Right renal cortex interstitium (tissue), 3 donors: ENCODE measurements at regions not wholly inside any gene's neighbourhood (a gene's known extent, or its start where the extent isn't known, plus 50 kb on each side); places are given as distances from the start of the nearest gene placed in this dataset.
"Not testable (repeated sequence)": the region's sequence is repeated elsewhere in the genome, so short reads cannot be mapped to it uniquely, and the experiment has no call there.

Experiments used
- DNase-seq, 3 donors: peaks; one replicate each; pipeline ENCODE4 v3.0.0-alpha.2; 2013; ENCODE audit warnings: low read depth in 3 of 3, low spot score in 2 of 3

DNA sequence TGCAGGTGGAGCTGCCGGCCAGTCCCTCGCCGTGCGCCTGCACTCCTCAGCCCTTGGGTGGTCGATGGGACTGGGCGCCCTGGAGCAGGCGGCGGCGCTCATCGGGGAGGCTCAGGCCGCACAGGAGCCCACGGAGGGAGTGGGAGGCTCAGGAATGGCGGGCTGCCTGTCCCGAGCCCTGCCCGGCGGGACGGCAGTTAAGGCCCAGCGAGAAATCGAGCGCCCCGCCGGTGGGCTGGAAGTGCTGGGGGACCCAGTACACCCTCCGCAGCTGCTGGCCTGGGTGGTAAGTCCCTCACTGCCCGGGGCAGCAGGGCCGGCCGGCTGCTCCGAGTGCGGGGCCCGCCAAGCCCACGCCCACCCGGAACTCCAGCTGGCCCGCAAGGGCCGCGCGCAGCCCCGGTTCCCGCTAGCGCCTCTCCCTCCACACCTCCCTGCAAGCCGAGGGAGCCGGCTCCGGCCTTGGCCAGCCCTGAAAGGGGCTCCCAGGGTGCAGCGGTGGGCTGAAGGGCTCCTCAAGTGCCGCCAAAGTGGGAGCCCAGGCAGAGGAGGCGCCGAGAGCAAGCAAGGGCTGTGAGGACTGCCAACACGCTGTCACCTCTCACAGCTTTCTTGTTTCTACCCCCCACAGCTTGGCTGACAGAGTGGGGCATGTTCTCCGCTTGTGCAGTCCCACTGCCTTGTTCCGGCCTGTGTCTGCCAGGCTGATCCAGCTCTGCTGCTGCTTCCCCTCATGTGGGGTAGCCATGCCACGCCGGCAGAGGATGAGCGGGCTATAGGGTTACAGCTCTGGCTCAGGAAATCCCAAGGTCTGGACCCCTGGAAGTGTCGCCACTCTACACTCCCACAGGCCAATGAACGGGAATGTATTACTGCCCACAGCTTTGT is 886.7 kb downstream of the FAT4 start:
- not testable (repeated sequence) for DNase-seq

DNA sequence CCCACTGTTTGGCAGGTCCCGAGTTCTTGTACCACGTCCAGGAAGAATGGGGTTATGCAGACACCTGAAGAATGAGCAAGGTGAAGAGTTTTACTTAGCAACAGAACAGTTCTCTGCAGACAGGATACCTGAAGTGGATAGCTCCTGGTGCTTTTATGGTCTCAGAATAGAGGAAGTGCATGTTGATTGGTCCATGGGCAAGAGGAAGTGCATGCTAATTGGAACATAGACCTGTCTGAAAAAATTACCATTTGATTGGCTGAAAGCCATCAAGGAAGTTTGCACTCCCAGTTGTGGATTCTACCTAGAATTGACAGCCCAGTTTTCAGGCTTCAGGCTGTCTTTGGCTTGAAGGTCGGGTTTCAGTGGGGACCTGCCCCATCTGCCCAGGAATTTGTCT is 887.5 kb downstream of the FAT4 start:
- no peak for DNase-seq

DNA sequence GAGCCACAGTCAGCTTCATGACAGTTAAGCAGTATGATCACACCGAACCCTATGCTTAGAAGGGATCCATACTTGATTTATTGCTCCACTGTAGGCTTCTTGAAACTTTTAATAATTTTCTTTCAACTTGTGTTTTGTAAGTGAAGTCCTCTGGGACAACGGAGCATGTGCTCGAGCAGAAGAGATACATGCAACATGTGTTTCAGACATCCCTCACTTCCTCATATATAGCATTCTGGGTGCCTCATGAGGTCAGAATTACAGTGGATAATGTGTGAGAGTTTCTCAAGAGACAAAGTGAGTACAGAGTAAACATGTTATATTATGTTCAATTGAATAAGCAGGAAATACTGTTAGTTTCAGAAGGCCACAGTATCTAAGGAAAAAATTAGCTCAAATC is 893.2 kb downstream of the FAT4 start:
- no peak for DNase-seq

DNA sequence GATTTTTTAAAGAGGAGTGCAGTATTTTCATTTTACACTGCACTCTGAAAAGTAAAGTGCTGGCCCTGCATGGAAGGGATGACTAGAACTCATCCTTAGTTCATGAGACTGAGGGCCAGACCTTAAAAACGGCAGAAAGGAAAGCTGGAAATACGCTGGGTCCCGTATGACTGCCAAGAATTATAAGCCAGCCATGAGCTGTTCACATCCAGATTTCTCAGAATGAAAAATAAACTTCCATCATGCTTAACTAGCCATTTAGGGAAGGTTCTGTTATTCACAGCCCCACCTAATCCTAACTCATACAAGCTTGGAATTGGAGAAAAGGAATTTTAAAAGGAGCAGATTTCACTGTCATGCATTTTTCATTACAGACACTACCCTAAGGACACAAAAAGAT is 894.4 kb downstream of the FAT4 start:
- no peak for DNase-seq

DNA sequence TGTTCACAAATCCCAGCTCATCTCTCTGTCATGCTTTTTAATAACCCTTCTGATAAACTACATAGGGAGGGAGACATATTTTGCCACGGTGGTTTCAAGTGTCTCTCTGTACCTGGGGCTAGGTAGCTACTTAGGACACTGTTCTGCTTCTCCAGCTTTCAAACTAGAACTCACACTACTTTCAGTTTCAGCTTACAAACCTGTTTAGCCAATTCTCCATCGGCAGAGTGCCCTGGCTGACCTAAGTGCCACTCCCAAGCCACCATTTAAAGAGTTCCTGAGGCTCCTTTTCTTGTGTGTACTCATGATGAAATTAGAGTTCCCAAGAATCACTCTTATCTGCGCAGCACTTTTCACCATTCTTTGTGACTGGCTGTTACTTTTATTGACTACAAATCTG is 899.2 kb downstream of the FAT4 start:
- no peak for DNase-seq

DNA sequence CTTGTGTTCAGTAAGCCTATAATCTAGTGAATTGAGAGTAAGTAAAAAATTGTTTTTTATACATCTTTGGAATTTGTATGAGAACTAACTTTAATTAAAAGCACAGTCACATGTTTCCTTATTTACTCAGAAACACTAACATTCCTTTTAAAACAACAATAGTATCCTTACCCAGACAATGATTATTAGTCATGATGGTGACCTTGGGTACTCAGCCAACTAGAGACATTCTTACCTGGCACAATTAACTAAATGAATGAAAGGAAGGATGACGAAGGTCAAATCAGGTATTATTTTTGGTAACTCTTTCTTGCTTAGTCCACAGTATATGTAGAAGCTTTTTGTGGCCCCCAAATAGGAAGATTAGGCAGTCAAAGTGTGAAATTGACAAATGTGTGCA is 901.0 kb downstream of the FAT4 start:
- no peak for DNase-seq

DNA sequence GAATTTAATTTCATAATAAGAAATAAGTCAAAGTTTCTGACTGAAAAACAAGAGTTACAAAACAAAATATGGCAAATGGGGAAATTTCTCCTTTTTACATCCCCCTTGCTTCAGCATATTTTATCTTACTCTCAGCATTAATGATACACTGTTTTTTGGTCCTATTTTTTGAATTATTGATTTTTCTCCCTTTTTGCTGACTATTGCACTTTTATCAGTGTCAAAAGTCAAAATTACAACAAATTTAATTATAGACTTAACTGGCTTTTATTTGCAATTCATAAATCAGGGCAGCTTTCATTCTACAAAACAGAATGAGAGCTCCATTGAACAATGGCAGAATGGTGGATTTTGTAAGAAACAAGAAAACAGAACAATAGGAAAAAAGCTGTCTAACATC is 901.9 kb downstream of the FAT4 start:
- no peak for DNase-seq

DNA sequence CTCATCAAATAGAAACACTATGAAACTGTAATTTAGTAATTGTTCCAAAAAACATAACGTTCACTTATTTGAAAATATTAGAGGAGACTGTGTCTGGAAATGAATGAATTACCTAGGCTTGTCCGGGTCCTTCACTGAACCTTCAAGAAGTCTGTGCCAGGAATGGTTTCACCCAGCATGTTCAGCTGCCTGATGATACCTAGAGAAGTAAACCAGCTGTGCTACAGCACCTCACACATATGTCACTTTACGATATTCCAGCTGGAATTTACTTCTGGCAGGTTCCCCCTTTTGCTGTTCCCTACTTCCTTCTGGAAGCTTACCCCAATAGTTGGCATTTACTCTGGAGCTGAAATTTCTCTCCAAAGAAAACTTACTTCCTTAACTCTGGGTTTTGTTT is 906.5 kb downstream of the FAT4 start:
- no peak for DNase-seq

DNA sequence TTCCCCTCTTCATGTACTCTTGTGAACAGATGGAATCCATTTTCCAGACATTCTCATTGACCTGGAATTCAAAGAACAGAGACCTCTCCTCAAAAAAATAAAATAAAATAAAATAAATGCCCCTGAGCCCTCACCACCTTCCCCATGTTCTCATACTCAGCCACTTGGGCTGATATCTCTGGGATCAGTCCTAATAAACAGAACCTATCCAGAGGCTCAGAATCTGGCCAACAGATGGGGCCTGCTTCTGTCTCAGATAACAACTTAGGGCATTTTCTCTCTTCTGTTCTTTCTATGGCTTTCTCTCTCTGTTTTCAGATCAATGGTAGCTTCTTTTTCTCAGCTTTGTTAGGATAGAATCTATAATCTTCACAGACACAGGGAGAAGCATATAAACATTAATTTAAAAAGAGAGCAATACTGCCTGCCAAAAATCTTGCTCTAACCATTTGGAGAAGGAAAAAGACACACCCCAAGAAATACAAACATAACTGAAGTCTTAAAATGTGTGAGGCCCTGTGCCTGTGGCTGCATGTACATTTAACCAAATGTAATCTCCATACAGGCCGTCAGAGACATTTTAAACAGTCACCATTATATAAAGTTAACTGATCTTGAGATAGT is 907.1 kb downstream of the FAT4 start:
- DNase-seq: no peak

DNA sequence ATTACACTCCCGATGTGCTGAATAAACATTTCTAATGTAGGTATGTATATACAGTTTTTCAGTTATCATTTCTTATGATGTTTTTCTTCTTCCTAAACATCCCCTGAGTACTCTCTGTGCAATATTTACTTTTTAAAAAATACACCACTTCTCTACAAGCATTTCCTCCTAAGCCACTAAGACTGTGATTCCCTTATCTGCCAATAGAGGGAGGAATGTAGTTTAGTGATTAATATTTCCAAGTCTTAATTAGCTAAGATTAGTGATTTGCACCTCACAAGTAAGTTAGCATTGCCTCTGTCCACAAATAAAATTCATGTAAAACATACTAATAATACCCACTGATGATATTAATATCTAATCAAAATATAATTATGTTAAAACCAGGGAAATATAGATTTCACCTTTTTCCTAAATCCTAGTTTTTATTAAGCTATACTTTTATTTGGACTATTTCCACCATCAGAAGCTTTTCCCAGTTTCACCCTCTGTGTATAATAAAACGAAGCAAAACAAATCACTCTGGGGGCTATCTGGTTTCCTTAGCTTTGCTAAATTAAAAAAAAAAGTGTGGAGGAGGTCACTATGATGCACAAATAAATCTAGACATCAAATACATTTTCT is 909.1 kb downstream of the FAT4 start:
- DNase-seq: no peak

DNA sequence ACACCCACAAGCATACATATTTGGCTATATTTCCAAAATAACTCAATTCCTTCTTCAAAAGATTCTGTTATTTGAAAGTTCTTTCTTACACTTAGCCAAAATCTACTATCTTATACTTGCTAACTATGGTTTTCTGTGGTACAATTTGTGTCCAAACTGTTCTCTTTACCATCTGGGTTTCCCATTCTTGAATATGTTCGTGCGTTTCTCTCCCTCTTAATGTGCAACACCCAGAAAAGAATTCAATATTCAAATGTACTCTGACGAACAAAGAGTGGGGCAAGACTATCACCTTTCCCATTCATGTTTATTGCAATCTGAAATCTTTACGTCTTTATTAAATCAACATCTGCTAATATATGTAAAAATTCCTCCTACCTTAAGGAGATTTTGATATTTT is 912.7 kb downstream of the FAT4 start:
- no peak for DNase-seq

DNA sequence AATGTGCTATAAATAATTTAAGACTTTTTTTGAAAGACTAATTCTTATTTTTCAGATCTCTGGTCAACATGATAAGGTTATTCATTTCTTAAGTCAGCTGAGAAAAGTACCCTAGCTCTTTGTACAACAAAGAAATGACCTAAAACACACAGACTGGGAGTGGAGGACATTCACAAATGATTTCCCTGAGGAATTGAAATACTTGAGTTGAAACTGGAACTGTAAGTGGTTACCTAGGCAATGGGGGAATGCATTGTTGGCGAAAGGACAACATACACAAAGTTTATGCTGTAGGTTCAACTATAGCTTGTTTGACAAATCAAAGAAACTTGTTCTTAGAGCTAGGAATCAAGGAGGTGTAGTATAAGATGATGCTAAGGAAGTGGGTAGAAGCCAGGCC is 915.5 kb downstream of the FAT4 start:
- no peak for DNase-seq

DNA sequence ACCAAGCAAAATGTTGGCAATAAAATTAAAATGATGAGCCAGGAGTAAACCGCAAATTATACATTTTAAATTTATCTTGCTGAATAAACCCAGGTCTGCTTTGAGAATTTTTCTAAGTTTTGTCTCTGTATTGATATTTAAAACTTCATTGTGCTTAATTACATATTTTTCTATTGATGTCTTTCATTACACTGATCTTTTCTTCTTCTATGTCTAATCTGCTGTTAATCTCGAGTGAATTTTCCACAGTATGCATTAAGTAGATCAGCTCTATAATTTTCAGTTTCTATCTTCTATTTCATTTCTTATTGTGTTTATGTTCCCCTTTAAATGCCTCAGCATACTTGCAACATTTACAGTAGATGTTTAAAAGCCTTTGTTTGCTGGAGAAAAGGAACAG is 918.7 kb downstream of the FAT4 start:
- DNase-seq: no peak

DNA sequence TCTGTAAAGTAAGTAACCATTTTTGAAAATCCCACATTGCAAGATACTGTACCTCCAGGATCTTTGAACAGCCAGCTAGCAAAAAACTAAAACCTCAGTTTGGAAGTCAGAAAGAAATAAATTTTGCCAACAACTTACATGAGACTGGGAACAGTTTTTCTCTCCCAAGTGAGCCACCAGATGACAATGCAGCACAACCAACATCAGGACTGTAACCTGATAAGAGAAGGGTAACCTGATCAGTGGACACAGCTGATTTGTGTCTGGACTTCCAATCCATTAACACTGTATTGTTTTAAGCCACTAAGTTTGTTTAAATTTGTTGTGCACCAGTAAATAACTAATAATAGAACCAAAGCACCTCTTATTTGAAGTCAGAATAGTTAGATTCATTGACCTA is 923.3 kb downstream of the FAT4 start:
- DNase-seq: no peak

DNA sequence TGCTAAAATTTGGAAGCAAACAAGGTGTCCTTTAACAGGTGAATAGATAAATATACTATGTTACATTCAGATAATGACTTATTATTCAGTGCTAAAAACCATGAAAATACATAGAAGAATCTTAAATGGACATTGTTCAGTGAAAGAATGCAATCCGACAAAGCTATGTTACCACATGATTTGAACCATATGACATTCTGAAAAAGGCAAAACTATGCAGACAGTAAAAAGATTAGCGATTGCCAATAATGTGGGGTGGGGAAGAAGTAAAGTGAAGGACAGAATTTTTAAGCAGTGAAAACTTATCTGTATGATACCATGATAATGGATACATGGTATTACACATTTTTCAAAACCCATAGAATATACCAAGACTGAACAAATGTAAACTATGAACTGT is 926.9 kb downstream of the FAT4 start:
- no peak for DNase-seq

DNA sequence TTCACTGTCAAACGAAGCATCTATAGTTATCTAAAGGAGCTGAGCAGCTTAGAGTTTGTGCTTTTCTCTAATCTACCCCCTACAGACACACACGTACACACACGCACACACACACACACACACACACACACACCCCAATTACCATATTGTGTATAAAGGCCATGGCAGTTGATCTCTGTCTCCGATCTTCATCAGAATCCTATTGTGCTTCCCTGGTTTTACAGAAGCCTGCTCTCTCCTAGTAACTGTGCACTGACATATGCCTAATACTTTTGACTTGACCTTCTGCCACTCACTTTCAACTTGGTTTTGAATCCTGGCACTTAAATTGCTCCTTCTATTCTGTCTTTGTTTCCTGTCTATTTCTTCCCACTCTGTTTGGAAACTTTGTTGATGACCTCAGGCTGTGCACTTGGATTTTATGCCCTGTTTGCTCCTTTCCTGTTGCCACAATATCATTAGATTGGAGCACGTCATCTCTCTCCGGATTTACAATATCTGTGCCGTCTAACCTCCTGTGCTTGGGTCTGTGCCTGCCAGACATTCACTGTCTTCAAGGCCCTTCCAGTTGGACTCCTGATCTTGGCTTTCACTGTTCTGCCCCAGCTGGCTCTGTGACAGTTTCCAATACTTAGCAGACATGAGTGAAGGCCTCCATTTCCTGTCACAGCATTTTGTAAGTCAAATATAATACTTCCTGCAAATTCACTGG is 928.1 kb downstream of the FAT4 start:
- no peak for DNase-seq

DNA sequence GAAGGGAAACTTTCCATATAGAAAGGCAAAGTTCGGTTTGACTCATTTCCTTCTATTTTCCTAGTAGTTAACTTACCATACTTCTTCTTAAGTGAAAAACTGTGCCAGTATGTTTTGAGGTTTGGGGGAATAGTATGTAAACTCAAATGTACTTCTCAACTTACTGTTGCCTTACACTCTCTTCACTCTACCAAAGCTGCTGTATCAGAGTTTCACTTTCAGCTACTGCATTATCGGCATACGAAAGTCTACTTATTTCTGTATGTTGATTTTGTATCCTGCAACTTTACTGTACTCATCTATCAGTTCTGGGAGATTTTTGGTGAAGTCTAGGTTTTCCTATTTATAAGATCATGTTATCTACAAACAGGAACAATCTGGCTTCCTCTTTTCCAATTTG is 932.7 kb downstream of the FAT4 start:
- DNase-seq: no peak

DNA sequence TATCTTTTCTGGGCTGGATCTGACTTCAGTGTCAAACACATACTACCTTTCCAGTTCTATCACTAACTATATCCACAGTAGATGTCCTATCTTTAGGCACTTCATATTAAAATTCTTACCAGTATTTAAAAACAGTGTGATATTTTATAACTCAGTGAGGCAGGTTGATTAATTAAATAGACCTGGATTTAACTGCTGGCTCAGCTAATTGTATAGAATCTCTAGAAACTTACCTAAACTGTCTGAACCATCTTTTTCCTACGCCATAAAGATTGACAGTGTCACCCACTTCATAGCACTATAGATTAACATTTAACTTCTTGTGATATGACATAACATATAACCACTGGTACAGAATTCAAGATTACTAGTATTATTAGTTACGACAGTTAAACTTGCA is 935.3 kb downstream of the FAT4 start:
- no peak for DNase-seq

DNA sequence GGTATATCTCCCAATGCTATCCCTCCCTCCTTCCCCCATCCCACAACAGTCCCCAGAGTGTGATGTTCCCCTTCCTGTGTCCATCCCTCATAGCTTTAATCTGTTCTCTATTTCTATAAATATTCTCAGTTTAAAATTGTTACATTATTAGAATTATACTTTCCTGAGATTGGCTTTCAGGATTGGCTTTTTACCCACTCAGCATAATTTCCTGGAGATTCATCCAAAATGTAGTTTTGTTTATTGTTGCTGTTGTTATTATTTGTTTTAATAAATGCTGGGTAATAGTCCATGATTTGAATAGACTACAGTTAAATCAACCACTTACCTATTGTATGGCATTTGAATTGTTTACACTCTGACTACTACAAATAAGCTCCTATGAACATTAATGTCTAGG is 936.4 kb downstream of the FAT4 start:
- DNase-seq: no peak

DNA sequence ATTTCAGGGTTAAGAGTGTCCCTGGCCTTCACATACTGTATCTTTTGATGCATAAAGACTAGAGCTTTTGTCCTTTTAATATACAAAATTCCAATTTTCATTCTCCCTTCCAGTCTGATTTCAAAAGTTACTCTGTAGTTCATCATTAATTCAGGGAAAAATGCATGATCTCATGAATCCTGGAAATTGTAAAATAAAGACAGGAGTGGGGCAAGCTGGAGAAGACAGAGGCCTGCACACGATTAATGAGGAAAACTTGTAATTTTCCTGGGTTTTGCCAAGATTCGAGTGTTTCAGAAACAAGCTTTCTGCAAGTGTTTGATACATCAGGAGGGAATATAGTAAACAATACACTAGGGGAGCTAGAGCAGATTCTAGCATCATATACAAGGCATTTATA is 947.9 kb downstream of the FAT4 start:
- DNase-seq: no peak

DNA sequence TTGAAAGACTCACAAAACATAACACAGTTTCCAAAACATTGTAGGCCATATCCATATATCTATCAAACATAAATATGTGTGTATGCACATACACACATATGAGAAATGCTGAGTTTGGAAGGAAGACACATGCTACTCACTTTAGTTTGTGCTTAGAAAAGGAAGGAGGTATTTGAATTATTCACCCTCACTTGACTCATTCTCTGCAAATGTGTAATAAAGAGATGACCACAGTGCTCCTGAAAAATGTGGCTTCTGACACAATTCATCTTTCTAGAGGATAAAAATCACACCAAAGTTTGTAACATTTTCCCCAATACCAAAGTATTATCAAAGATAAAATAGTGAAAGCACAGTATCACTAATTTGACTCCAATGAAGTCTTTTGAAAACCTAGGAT is 950.1 kb downstream of the FAT4 start:
- DNase-seq: no peak
